ENCODE measurements at regions not wholly inside any gene's neighbourhood (a gene's known extent, or its start where the extent isn't known, plus 50 kb on each side); places are given as distances from the start of the nearest gene placed in this dataset.

GRCh38 chr4:24456431-24456830, 127.9 kb downstream of the DHX15 start:
- Histone ChIP-seq H3K27me3 (ENCODE audit: low read length) (no peaks in the 10 kb centered on the region), H2AFZ (ENCODE audit: low read depth, low read length, severe bottlenecking) (no peak overlapping the region), H3K9me3 (ENCODE audit: insufficient read depth, low read length) (no peaks in the 10 kb centered on the region), H4K20me1 (ENCODE audit: low read depth, low read length) (no peaks in the 10 kb centered on the region), H3F3A (ENCODE audit: insufficient read depth) (no peaks in the 10 kb centered on the region), H3K36me3 (ENCODE audit: low read length) (no peaks in the 10 kb centered on the region), H3K27ac (ENCODE audit: low read depth, low read length) (no peak overlapping the region), H3K4me3 (ENCODE audit: insufficient read depth, low read length, poor library complexity, severe bottlenecking) (no peak overlapping the region), H3K4me2 (ENCODE audit: low read depth, low read length, poor library complexity, severe bottlenecking) (no peak overlapping the region), H3K9me2 (replicated peaks; ENCODE audit: insufficient read depth, low read length) (no peaks in the 10 kb centered on the region), H3K79me2 (ENCODE audit: insufficient read depth, low read length) (no peaks in the 10 kb centered on the region), H3K9ac (ENCODE audit: low read length) (no peak overlapping the region)
- no peak for TF ChIP-seq CTCF (IDR thresholded peaks at IDR 0.05; ENCODE audit: insufficient read depth, low read length, poor library complexity, severe bottlenecking)
- TF ChIP-seq EZH2phosphoT487 (conservative IDR thresholded peaks at IDR 0.05; ENCODE audit: low read length), result no peak

GRCh38 chr4:24453951-24454350, 130.4 kb downstream of the DHX15 start:
- H4K20me1 ChIP-seq (ENCODE audit: low read depth, low read length), result no peaks in the 10 kb centered on the region
- H3K9me2 ChIP-seq (replicated peaks; ENCODE audit: insufficient read depth, low read length), result no peaks in the 10 kb centered on the region
- no peak overlapping the region for H3K4me2 ChIP-seq (ENCODE audit: low read depth, low read length, poor library complexity, severe bottlenecking)
- H3F3A ChIP-seq (ENCODE audit: insufficient read depth), result no peaks in the 10 kb centered on the region
- H3K27ac ChIP-seq (ENCODE audit: low read depth, low read length), result no peak overlapping the region
- H3K79me2 ChIP-seq (ENCODE audit: insufficient read depth, low read length), result no peaks in the 10 kb centered on the region
- no peak for TF ChIP-seq EZH2phosphoT487 (conservative IDR thresholded peaks at IDR 0.05; ENCODE audit: low read length)
- no peak for TF ChIP-seq CTCF (IDR thresholded peaks at IDR 0.05; ENCODE audit: insufficient read depth, low read length, poor library complexity, severe bottlenecking)
- no peaks in the 10 kb centered on the region for H3K9me3 ChIP-seq (ENCODE audit: insufficient read depth, low read length)
- no peaks in the 10 kb centered on the region for H3K27me3 ChIP-seq (ENCODE audit: low read length)
- H3K36me3 ChIP-seq (ENCODE audit: low read length), result no peaks in the 10 kb centered on the region
- no peak overlapping the region for H3K9ac ChIP-seq (ENCODE audit: low read length)
- no peak overlapping the region for H3K4me3 ChIP-seq (ENCODE audit: insufficient read depth, low read length, poor library complexity, severe bottlenecking)
- H2AFZ ChIP-seq (ENCODE audit: low read depth, low read length, severe bottlenecking), result no peak overlapping the region

- H3K4me2 ChIP-seq (ENCODE audit: low read depth, low read length, poor library complexity, severe bottlenecking), result no peak overlapping the region
- H3K4me3 ChIP-seq (ENCODE audit: insufficient read depth, low read length, poor library complexity, severe bottlenecking), result no peak overlapping the region
- H2AFZ ChIP-seq (ENCODE audit: low read depth, low read length, severe bottlenecking), result no peak overlapping the region
- H3K9me2 ChIP-seq (replicated peaks; ENCODE audit: insufficient read depth, low read length), result no peaks in the 10 kb centered on the region
- no peaks in the 10 kb centered on the region for H3K36me3 ChIP-seq (ENCODE audit: low read length)
- H3K9ac ChIP-seq (ENCODE audit: low read length), result no peak overlapping the region
- no peaks in the 10 kb centered on the region for H4K20me1 ChIP-seq (ENCODE audit: low read depth, low read length)
- TF ChIP-seq EZH2phosphoT487 (conservative IDR thresholded peaks at IDR 0.05; ENCODE audit: low read length) (no peak), CTCF (IDR thresholded peaks at IDR 0.05; ENCODE audit: insufficient read depth, low read length, poor library complexity, severe bottlenecking) (no peak)
- no peaks in the 10 kb centered on the region for H3K27me3 ChIP-seq (ENCODE audit: low read length)
- no peak overlapping the region for H3K27ac ChIP-seq (ENCODE audit: low read depth, low read length)
- no peaks in the 10 kb centered on the region for H3K9me3 ChIP-seq (ENCODE audit: insufficient read depth, low read length)
- H3F3A ChIP-seq (ENCODE audit: insufficient read depth), result no peaks in the 10 kb centered on the region
- H3K79me2 ChIP-seq (ENCODE audit: insufficient read depth, low read length), result no peaks in the 10 kb centered on the region
Measured at GRCh38 chr4:24451870-24452269, 132.5 kb downstream of the DHX15 start.

All from SU-DHL-6 (cell line).